GM12878 (cell line): ENCODE measurements at regions not wholly inside any gene's neighbourhood (a gene's known extent, or its start where the extent isn't known, plus 50 kb on each side); places are given as distances from the start of the nearest gene placed in this dataset.

Source experiments
- ATF2 ChIP-seq: IDR thresholded peaks from 2 replicates; pipeline ENCODE4 v1.6.1; 2012; ENCODE audit warnings: low read length, inconsistent platforms
- CEBPZ ChIP-seq: fragments of 150-350 bp; IDR thresholded peaks from 2 replicates; pipeline ENCODE4 v1.6.1; 2016; ENCODE audit warnings: low read depth, low read length
- CREM ChIP-seq: IDR thresholded peaks from 2 replicates; pipeline ENCODE4 v1.6.1; 2014; ENCODE audit warnings: antibody characterized with exemption, low read depth
- CTCF ChIP-seq, 3 experiments: IDR thresholded peaks in 2 of 3; conservative IDR thresholded peaks in 1 of 3; 2 replicates each; pipeline ENCODE4 v1.5.1; 2011; ENCODE audit warnings: low read depth in 3 of 3, low read length in 3 of 3, mild to moderate bottlenecking in 3 of 3, control low read depth in 2 of 3, moderate library complexity in 2 of 3, inconsistent platforms in 1 of 3, mixed read lengths in 1 of 3; ENCODE audit not compliant: control insufficient read depth in 2 of 3, insufficient read depth in 1 of 3; ENCODE audit errors: extremely low read depth in 1 of 3
- HCFC1 ChIP-seq: fragments of 150-350 bp; IDR thresholded peaks from 2 replicates; pipeline ENCODE4 v1.6.1; 2014; ENCODE audit warnings: low read length
- KDM1A ChIP-seq: fragments of 200-600 bp; sonication (generic); IDR thresholded peaks from 2 replicates; pipeline ENCODE4 v1.6.1; 2016; ENCODE audit warnings: borderline replicate concordance
- PBX3 ChIP-seq: IDR thresholded peaks from 2 replicates; pipeline ENCODE4 v1.6.1; 2011; ENCODE audit warnings: mild to moderate bottlenecking, low read depth, low read length, moderate library complexity; ENCODE audit not compliant: insufficient replicate concordance
- POLR2AphosphoS5 ChIP-seq: IDR thresholded peaks from 2 replicates; pipeline ENCODE4 v1.6.1; 2011; ENCODE audit warnings: mild to moderate bottlenecking, low read length, inconsistent platforms
- TARDBP ChIP-seq: IDR thresholded peaks from 2 replicates; pipeline ENCODE4 v1.6.1; 2016; ENCODE audit warnings: borderline replicate concordance
- TF ChIP-seq, protein P1 (sequence below): IDR thresholded peaks from 2 replicates; pipeline ENCODE4 v1.6.1; 2011; ENCODE audit warnings: borderline replicate concordance, low read depth, mild to moderate bottlenecking, moderate library complexity, mixed read lengths, low read length; ENCODE audit not compliant: insufficient read depth; ENCODE audit errors: extremely low read length

DNA sequence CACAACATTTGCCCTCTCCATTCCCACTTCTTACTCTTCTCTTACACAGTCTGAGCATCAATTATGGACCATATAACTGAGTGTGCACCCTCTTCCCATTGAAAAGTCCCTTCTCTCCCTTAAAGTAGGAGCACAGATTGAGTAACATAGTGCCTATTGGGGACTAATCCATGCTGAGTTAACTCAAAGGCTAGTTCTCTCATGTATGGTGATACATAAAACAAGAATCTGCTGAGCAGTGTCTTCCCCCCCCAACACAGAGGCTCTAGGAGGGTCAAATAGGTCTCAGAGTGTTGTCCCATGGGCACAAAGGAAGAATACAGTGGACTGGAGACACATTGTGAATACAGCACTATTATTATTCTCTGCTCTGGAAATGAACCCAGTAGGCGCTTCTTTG lies 274.6 kb upstream of the BOD1L1 start:
- TF ChIP-seq CEBPZ: no peak
- TF ChIP-seq, protein P1, sequence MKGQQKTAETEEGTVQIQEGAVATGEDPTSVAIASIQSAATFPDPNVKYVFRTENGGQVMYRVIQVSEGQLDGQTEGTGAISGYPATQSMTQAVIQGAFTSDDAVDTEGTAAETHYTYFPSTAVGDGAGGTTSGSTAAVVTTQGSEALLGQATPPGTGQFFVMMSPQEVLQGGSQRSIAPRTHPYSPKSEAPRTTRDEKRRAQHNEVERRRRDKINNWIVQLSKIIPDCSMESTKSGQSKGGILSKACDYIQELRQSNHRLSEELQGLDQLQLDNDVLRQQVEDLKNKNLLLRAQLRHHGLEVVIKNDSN: no peak
- TF ChIP-seq HCFC1: no peak
- TF ChIP-seq CTCF (IDR thresholded peaks at IDR 0.05 in 2 of 3, conservative IDR thresholded peaks at IDR 0.05 in 1 of 3; ENCODE audit: control insufficient read depth in 2 of 3, extremely low read depth in 1 of 3, insufficient read depth in 1 of 3, low read depth in 3 of 3, low read length in 3 of 3): no peak
- TF ChIP-seq PBX3: no peak
- TF ChIP-seq POLR2AphosphoS5: no peak
- TF ChIP-seq TARDBP: no peak
- no peak for TF ChIP-seq KDM1A
- TF ChIP-seq ATF2: no peak
- no peak for TF ChIP-seq CREM
